ENCODE measurements at regions not wholly inside any gene's neighbourhood (a gene's known extent, or its start where the extent isn't known, plus 50 kb on each side); places are given as distances from the start of the nearest gene placed in this dataset.

- no peak overlapping the region for H3K4me3 ChIP-seq (replicated peaks; ENCODE audit: low read depth, low read length)
- DNase-seq (ENCODE audit: low read depth): no peak
- no peak for TF ChIP-seq CTCF (IDR thresholded peaks at IDR 0.05; ENCODE audit: low read length, missing control alignments)
Measured at GRCh38 chr2:890214-890613, 60.4 kb upstream of the SNTG2 start.

GRCh38 chr2:888906-889566, 61.6 kb upstream of the SNTG2 start:
- TF ChIP-seq CTCF (IDR thresholded peaks at IDR 0.05; ENCODE audit: low read length, missing control alignments): no peak
- no peak for DNase-seq (ENCODE audit: low read depth)

DNA sequence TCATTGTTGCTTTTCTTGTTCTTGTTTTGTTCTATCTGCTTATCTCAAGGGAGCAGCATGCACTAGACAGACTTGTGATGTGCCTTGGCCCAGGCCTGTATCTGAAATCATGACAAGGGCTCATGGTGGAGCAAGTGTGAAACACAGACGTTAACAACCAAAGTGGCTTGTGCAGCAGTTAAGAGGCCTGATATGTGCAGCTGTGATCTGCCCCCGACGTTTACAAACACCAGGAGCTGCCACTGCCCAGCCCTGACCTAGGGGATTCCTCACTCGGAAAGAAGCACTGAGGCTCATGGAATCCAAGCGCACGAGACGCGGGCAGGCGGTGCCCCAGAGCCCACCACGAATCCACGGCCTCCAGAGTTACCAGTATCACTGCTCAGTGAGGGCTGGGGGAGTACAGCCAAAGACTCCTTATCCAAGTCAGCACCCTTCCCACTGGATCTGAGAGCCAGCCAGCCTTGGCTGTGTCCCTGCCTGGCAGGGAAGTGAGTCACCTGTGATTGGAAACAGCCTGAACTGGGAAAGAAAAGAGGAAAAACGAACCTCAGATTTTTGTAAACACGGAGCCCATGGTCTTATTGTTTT, 62.3 kb upstream of the SNTG2 start:
- no peak for TF ChIP-seq CTCF (IDR thresholded peaks at IDR 0.05; ENCODE audit: low read length, missing control alignments)
- H3K4me3 ChIP-seq (replicated peaks; ENCODE audit: low read depth, low read length): no peak overlapping the region
- DNase-seq (ENCODE audit: low read depth): peak; percentile 4

More at GRCh38 chr2:888906-889566, 61.6 kb upstream of the SNTG2 start:
- H3K4me3 ChIP-seq (replicated peaks; ENCODE audit: low read depth, low read length): no peak overlapping the region

- no peak for TF ChIP-seq CTCF (IDR thresholded peaks at IDR 0.05; ENCODE audit: low read length, missing control alignments)
- H3K4me3 ChIP-seq (replicated peaks; ENCODE audit: low read depth, low read length): no peak overlapping the region
- no peak for DNase-seq (ENCODE audit: low read depth)
Measured at GRCh38 chr2:887639-888038, 63.0 kb upstream of the SNTG2 start.

- no peak for TF ChIP-seq CTCF (IDR thresholded peaks at IDR 0.05; ENCODE audit: low read length, missing control alignments)
- H3K4me3 ChIP-seq (replicated peaks; ENCODE audit: low read depth, low read length): no peak overlapping the region
- DNase-seq (ENCODE audit: low read depth): no peak
Measured at GRCh38 chr2:886072-887022, 64.3 kb upstream of the SNTG2 start.

DNA sequence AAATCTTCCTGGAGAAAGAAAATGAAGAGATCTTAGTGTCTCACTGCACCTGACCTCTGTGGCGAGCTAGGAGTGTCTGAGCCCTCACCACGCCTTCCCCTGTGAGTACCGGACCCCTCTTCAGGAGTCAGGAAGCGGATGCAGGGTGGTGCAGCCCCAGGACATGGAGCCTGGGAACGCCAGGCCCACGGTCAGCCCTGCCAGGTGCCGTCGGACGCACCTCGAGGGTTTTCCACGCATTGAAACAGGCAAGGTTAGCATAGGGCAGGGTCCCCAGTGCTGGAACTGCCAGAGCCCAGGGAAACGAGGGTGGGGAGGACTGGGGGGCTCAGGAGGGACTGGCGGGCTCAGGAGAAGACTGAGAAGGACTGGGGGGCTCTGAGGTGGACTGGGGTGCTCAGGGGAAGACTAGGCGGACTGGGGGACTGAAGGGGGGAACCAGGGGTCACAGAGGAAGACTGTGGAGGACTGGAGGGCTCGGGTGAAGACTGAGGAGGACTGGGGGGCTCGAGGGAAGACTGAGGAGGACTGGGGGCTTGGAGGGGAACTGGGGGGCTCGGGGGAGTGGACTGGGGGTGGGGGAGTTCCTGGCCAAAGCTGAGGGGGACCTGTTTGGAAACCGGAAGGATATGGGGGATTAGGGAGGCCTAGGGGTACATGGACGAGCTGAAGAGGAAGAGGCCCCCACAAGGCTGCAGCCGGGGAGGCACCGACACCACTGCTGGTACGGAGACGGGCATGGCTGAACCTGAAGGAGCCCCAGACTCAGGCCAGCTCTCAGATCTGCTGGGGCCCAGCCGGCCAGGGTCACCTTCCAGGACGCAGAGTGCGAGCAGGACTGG, 65.2 kb upstream of the SNTG2 start:
- no peak overlapping the region for H3K4me3 ChIP-seq (replicated peaks; ENCODE audit: low read depth, low read length)
- DNase-seq (ENCODE audit: low read depth): no peak
- TF ChIP-seq CTCF (IDR thresholded peaks at IDR 0.05; ENCODE audit: low read length, missing control alignments): no peak
